ENCODE measurements at regions not wholly inside any gene's neighbourhood (a gene's known extent, or its start where the extent isn't known, plus 50 kb on each side); places are given as distances from the start of the nearest gene placed in this dataset.
"Not testable (repeated sequence)": the region's sequence is repeated elsewhere in the genome, so short reads cannot be mapped to it uniquely, and the experiment has no call there.

DNA sequence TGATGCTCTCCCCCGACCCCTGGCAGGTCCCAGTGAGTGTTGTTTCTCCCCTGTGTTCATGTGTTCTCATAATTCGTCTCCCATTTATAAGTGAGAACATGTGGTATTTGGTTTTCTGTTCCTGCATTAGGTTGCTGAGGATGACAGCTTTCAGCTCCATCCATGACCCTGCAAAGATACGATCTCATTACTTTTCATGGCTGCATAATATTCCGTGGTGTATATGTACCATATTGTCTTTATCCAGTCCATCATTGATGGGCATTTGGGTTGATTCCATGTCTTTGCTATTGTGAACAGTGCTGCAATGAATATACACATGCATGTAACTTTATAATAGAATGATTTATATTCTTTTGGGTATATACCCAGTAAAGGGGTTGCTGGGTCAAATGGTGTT is 321.5 kb downstream of the EMP1 start:
- H3K27me3 Mint-ChIP-seq; H3K4me1 Mint-ChIP-seq (ENCODE audit: low read depth); H3K36me3 Mint-ChIP-seq (ENCODE audit: low read depth); intact Hi-C loops (cut with micrococcal nuclease); H3K27ac Mint-ChIP-seq; H3K4me3 Mint-ChIP-seq: not testable (repeated sequence)
- peaks cover 30% of the 10 kb centered on the region for H3K9me3 Mint-ChIP-seq

- Mint-ChIP-seq H3K4me1 (ENCODE audit: low read depth) (no peaks in the 10 kb centered on the region), H3K4me3 (no peak overlapping the region), H3K36me3 (ENCODE audit: low read depth) (no peaks in the 10 kb centered on the region), H3K27ac (no peak overlapping the region), H3K9me3 (no peaks in the 10 kb centered on the region), H3K27me3 (no peaks in the 10 kb centered on the region)
- intact Hi-C loops (cut with micrococcal nuclease) = no loop called here
Measured at GRCh38 chr12:13509740-13510139, 313.2 kb downstream of the EMP1 start.

GRCh38 chr12:13505636-13506035 is 309.1 kb downstream of the EMP1 start:
- intact Hi-C loops (cut with micrococcal nuclease) = no loop called here
- Mint-ChIP-seq H3K27me3 (no peaks in the 10 kb centered on the region), H3K36me3 (ENCODE audit: low read depth) (no peaks in the 10 kb centered on the region)

GRCh38 chr12:13505224-13505623 is 308.7 kb downstream of the EMP1 start:
- no peak overlapping the region for H3K4me3 Mint-ChIP-seq
- H3K4me1 Mint-ChIP-seq (ENCODE audit: low read depth) = no peaks in the 10 kb centered on the region

More at GRCh38 chr12:13505636-13506035, 309.1 kb downstream of the EMP1 start:
- H3K27ac Mint-ChIP-seq = no peak overlapping the region
- H3K9me3 Mint-ChIP-seq = no peaks in the 10 kb centered on the region
- H3K4me3 Mint-ChIP-seq = no peak overlapping the region
- H3K4me1 Mint-ChIP-seq (ENCODE audit: low read depth) = no peaks in the 10 kb centered on the region

GRCh38 chr12:13504736-13505135 is 308.2 kb downstream of the EMP1 start:
- H3K4me3 Mint-ChIP-seq = no peak overlapping the region
- H3K4me1 Mint-ChIP-seq (ENCODE audit: low read depth) = no peaks in the 10 kb centered on the region
- H3K27ac Mint-ChIP-seq = no peak overlapping the region
- H3K9me3 Mint-ChIP-seq = no peaks in the 10 kb centered on the region
- H3K27me3 Mint-ChIP-seq = no peaks in the 10 kb centered on the region
- H3K36me3 Mint-ChIP-seq (ENCODE audit: low read depth) = no peaks in the 10 kb centered on the region
- intact Hi-C loops (cut with micrococcal nuclease) = no loop called here

More at GRCh38 chr12:13505224-13505623, 308.7 kb downstream of the EMP1 start:
- intact Hi-C loops (cut with micrococcal nuclease) = no loop called here
- no peaks in the 10 kb centered on the region for H3K27me3 Mint-ChIP-seq
- H3K36me3 Mint-ChIP-seq (ENCODE audit: low read depth) = no peaks in the 10 kb centered on the region
- no peak overlapping the region for H3K27ac Mint-ChIP-seq
- H3K9me3 Mint-ChIP-seq = no peaks in the 10 kb centered on the region

- H3K36me3 Mint-ChIP-seq (ENCODE audit: low read depth) = no peaks in the 10 kb centered on the region
- intact Hi-C loops (cut with micrococcal nuclease) = no loop called here
- H3K9me3 Mint-ChIP-seq = no peaks in the 10 kb centered on the region
- H3K27ac Mint-ChIP-seq = no peak overlapping the region
- H3K4me1 Mint-ChIP-seq (ENCODE audit: low read depth) = no peaks in the 10 kb centered on the region
- H3K4me3 Mint-ChIP-seq = no peak overlapping the region
- no peaks in the 10 kb centered on the region for H3K27me3 Mint-ChIP-seq
Measured at GRCh38 chr12:13504074-13504473, 307.5 kb downstream of the EMP1 start.

GRCh38 chr12:13503094-13503835 is 306.7 kb downstream of the EMP1 start:
- H3K4me3 Mint-ChIP-seq = no peak overlapping the region
- no peaks in the 10 kb centered on the region for H3K36me3 Mint-ChIP-seq (ENCODE audit: low read depth)
- H3K27me3 Mint-ChIP-seq = peaks cover 1% of the 10 kb centered on the region
- H3K27ac Mint-ChIP-seq = no peak overlapping the region
- H3K4me1 Mint-ChIP-seq (ENCODE audit: low read depth) = no peaks in the 10 kb centered on the region
- intact Hi-C loops (cut with micrococcal nuclease) = no loop called here
- no peaks in the 10 kb centered on the region for H3K9me3 Mint-ChIP-seq

DNA sequence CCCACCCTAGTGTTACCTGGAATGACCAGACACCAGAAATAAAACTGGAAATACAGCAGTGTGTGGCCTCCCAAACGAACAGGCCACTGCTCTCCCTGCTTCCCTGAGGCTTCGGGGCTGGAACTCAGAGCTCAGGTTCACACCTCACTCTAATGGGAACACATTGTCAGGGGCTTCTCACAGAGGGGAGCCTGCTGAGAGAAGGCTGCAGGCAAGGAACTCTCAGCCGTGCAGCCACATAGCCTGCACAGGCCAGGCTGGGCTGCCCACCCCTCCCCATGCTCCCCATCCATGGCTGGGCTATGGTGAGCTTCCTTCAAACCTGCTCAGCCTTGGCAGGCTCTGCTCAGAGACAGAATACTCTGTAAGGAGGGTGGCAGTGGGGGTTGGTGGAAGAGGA is 302.5 kb downstream of the EMP1 start:
- intact Hi-C loops (cut with micrococcal nuclease) = no loop called here
- Mint-ChIP-seq H3K9me3 (no peaks in the 10 kb centered on the region), H3K4me3 (no peak overlapping the region), H3K36me3 (ENCODE audit: low read depth) (no peaks in the 10 kb centered on the region), H3K4me1 (ENCODE audit: low read depth) (no peaks in the 10 kb centered on the region), H3K27me3 (peaks cover 1% of the 10 kb centered on the region), H3K27ac (no peak overlapping the region)

DNA sequence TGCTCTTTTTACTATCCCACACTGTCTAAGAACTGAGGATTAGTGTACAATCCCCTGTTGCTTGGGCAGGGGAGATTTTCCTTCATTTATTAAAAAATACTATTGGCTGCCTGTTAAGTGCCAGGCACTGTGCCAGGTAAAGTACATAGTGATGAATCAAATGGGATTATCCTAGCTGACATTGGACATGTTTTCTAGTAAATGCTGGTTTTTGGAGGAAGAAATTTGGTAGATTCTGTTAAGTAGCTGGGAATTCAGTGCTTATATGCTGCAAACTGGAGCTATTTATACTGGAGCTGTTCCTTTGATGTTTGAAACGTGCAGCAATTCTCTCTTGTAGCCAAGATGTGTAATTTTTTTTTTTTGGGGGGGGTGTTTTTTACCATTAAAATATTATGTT is 299.6 kb downstream of the EMP1 start:
- Mint-ChIP-seq H3K27ac (no peak overlapping the region), H3K9me3 (no peaks in the 10 kb centered on the region), H3K27me3 (peaks cover 1% of the 10 kb centered on the region), H3K36me3 (ENCODE audit: low read depth) (no peaks in the 10 kb centered on the region), H3K4me3 (no peak overlapping the region), H3K4me1 (ENCODE audit: low read depth) (no peaks in the 10 kb centered on the region)
- intact Hi-C loops (cut with micrococcal nuclease) = no loop called here

DNA sequence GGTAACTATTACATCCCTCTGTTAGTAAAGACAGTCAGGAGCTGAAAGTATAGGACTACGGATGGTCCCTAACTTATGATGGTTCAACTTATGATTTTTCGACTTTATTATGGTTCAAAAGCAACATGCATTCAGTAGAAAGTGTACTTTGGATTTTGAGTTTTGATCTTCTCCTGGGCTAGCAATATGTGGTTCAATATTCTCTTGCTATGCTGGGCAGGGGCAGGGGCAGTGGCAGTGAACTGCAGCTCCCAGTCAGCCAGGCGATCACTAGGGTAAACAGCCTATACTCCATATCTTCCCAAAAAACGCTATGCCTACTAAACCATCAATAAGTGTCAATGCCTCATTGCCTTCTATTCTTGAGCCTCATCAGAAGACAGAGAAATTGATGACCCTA is 292.7 kb downstream of the EMP1 start:
- H3K27ac Mint-ChIP-seq = no peak overlapping the region
- H3K36me3 Mint-ChIP-seq (ENCODE audit: low read depth) = no peaks in the 10 kb centered on the region
- H3K27me3 Mint-ChIP-seq = no peaks in the 10 kb centered on the region
- no peaks in the 10 kb centered on the region for H3K4me1 Mint-ChIP-seq (ENCODE audit: low read depth)
- H3K9me3 Mint-ChIP-seq = no peaks in the 10 kb centered on the region
- H3K4me3 Mint-ChIP-seq = no peak overlapping the region
- intact Hi-C loops (cut with micrococcal nuclease) = no loop called here

DNA sequence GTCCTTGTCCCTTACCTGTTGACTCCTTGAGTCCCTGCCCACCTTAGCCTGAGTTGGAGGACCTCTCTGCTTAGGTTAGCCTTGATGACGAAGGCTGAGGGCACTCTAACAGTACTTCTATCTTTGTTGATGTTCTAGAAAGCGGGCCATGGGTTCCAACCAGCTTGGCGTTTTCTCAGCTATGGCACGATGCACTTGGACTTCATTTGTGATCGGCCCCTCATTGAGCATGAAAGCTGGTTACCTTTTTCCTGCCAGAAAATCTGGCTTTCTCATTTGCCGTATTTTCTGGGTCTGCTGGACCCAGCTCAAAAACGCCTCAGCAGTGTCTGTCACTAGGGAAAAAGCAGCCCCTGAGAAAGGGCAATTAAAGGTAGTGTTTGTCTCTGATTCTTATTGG is 290.8 kb downstream of the EMP1 start:
- Mint-ChIP-seq H3K36me3 (ENCODE audit: low read depth) (no peaks in the 10 kb centered on the region), H3K4me1 (ENCODE audit: low read depth) (no peaks in the 10 kb centered on the region), H3K4me3 (no peak overlapping the region), H3K27ac (no peak overlapping the region), H3K27me3 (no peaks in the 10 kb centered on the region), H3K9me3 (no peaks in the 10 kb centered on the region)
- intact Hi-C loops (cut with micrococcal nuclease) = no loop called here

GRCh38 chr12:13486794-13487193 is 290.3 kb downstream of the EMP1 start:
- H3K36me3 Mint-ChIP-seq (ENCODE audit: low read depth) = no peaks in the 10 kb centered on the region
- no peaks in the 10 kb centered on the region for H3K4me1 Mint-ChIP-seq (ENCODE audit: low read depth)
- no peaks in the 10 kb centered on the region for H3K9me3 Mint-ChIP-seq
- H3K4me3 Mint-ChIP-seq = no peak overlapping the region
- intact Hi-C loops (cut with micrococcal nuclease) = no loop called here
- no peak overlapping the region for H3K27ac Mint-ChIP-seq
- no peaks in the 10 kb centered on the region for H3K27me3 Mint-ChIP-seq

- Mint-ChIP-seq H3K4me1 (ENCODE audit: low read depth) (no peaks in the 10 kb centered on the region), H3K4me3 (no peak overlapping the region), H3K36me3 (ENCODE audit: low read depth) (no peaks in the 10 kb centered on the region), H3K27ac (no peak overlapping the region), H3K9me3 (no peaks in the 10 kb centered on the region), H3K27me3 (no peaks in the 10 kb centered on the region)
- intact Hi-C loops (cut with micrococcal nuclease) = no loop called here
Measured at GRCh38 chr12:13478650-13479181, 282.2 kb downstream of the EMP1 start.

- Mint-ChIP-seq H3K36me3 (ENCODE audit: low read depth) (no peaks in the 10 kb centered on the region), H3K9me3 (no peaks in the 10 kb centered on the region), H3K27ac (no peak overlapping the region), H3K27me3 (no peaks in the 10 kb centered on the region), H3K4me3 (no peak overlapping the region), H3K4me1 (ENCODE audit: low read depth) (no peaks in the 10 kb centered on the region)
- intact Hi-C loops (cut with micrococcal nuclease) = no loop called here
Measured at GRCh38 chr12:13474381-13474780, 277.9 kb downstream of the EMP1 start.

DNA sequence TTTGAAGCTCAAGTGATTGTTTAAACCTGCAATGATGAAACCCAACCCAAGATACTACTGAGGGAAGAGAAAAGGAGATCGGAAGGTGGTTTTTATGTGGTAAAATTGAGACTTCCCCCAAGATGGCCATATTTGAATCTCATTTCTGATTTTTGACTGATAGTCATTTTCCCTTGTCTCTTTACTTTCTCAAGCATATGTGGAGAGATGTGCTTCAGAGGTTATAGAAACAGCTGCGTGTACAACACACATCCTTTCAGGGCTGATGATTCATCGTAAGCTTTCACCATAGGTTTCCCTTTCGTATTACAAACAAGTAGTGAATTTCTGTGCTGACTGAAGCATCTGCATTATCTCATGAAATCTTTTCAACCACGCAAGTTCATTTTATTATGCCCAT is 276.2 kb downstream of the EMP1 start:
- H3K27ac Mint-ChIP-seq = no peak overlapping the region
- H3K4me1 Mint-ChIP-seq (ENCODE audit: low read depth) = no peaks in the 10 kb centered on the region
- H3K27me3 Mint-ChIP-seq = no peaks in the 10 kb centered on the region
- intact Hi-C loops (cut with micrococcal nuclease) = no loop called here
- H3K9me3 Mint-ChIP-seq = no peaks in the 10 kb centered on the region
- no peaks in the 10 kb centered on the region for H3K36me3 Mint-ChIP-seq (ENCODE audit: low read depth)
- no peak overlapping the region for H3K4me3 Mint-ChIP-seq
